Activated naive CD8-positive, alpha-beta T cell (primary cell): ENCODE measurements at regions not wholly inside any gene's neighbourhood (a gene's known extent, or its start where the extent isn't known, plus 50 kb on each side); places are given as distances from the start of the nearest gene placed in this dataset.
"Not testable (repeated sequence)": the region's sequence is repeated elsewhere in the genome, so short reads cannot be mapped to it uniquely, and the experiment has no call there.

Experiments used
- H3K27ac Mint-ChIP-seq: one replicate; pipeline ENCODE4 v1.8.0; 2021; ENCODE audit warnings: mixed read lengths
- H3K27me3 Mint-ChIP-seq: one replicate; pipeline ENCODE4 v1.8.0; 2021; ENCODE audit warnings: mixed read lengths
- H3K36me3 Mint-ChIP-seq: one replicate; pipeline ENCODE4 v1.8.0; 2021; ENCODE audit warnings: mixed read lengths
- H3K4me1 Mint-ChIP-seq: one replicate; pipeline ENCODE4 v1.8.0; 2021; ENCODE audit warnings: low read depth, mixed read lengths
- H3K4me3 Mint-ChIP-seq: one replicate; pipeline ENCODE4 v1.8.0; 2021; ENCODE audit warnings: mild to moderate bottlenecking, mixed read lengths
- H3K9me3 Mint-ChIP-seq: one replicate; pipeline ENCODE4 v1.8.0; 2021; ENCODE audit warnings: low read depth, mixed read lengths

DNA sequence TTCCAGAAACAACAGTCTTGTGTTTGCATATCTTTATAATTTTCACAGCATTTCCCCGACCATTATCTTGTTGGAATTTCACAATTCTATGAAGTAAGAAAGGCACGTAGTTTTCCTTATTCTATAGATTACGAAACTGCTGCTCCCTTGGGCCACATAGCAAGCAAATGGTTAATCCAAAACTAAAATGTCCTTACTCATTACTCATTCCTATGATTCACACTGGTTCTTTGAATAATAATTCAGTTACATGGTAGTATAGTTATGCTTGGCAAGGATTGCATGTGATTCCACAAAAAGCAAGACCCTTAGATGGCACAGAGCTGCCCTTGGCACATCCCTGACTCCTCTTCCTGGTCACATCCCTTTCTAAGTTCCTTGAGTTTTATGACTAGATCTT, 51.2 kb downstream of the OR13H1 start:
- Mint-ChIP-seq H3K4me3 (no peak overlapping the region), H3K36me3 (no peaks in the 10 kb centered on the region)

DNA sequence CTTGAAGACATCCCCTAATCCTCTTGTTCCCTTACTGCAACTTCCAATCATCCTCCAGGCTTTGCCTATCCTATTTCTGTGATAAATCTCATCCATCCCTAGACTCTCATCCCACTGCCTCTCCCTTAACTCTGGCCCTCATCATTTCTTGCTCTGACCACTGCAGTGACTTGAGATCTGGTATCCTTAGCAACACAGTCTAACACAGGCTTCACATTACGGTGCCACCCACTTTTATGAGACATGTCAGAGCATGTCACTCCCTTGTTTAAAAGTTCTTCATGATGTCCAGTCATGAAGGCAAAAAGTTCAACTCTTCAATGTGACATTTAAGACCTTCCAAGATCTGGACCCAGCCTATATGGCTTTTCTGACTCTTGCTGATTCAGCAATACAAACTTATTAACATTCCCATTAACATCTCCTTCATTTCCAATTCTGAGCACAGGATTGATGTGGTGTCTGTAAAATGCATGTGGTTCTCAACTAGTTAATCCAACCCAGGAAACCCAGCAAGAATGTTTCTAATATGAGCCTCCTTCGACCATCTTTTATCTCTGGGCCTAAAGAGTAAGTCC, 64.0 kb downstream of the OR13H1 start:
- H3K9me3 Mint-ChIP-seq: no peaks in the 10 kb centered on the region
- H3K4me3 Mint-ChIP-seq: no peak overlapping the region
- H3K27ac Mint-ChIP-seq: no peak overlapping the region
- H3K4me1 Mint-ChIP-seq: no peaks in the 10 kb centered on the region
- peaks cover 4% of the 10 kb centered on the region for H3K27me3 Mint-ChIP-seq
- no peaks in the 10 kb centered on the region for H3K36me3 Mint-ChIP-seq

More for the DNA sequence above, 51.2 kb downstream of the OR13H1 start:
- no peak overlapping the region for H3K27ac Mint-ChIP-seq
- no peaks in the 10 kb centered on the region for H3K4me1 Mint-ChIP-seq
- H3K9me3 Mint-ChIP-seq: peaks cover 4% of the 10 kb centered on the region
- H3K27me3 Mint-ChIP-seq: peaks cover 2% of the 10 kb centered on the region

DNA sequence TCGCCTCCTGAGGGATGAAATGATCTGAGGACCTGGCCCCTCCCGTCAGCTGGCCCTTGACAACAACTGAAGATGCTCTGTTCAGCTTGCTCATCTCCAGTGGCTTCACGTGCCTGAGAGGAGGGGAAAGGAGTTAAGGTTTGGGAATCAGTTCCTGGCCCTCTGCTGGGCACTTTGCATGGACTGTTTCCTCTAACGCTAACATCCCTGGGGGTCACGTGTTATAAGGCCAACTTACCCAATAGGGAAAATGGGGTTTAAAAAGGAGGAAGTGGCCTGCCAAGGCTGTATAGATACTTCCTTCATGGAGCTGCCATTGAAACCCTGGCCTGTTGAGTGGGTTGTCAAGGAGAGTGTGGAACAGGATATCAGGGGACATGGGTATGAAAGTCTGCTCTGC, 65.6 kb downstream of the OR13H1 start:
- Mint-ChIP-seq H3K36me3 (no peaks in the 10 kb centered on the region), H3K27ac (no peak overlapping the region), H3K9me3 (no peaks in the 10 kb centered on the region), H3K27me3 (peaks cover 3% of the 10 kb centered on the region), H3K4me3 (no peak overlapping the region), H3K4me1 (no peaks in the 10 kb centered on the region)

GRCh38 chrX:131613260-131613659, 69.4 kb downstream of the OR13H1 start:
- Mint-ChIP-seq H3K9me3 (no peaks in the 10 kb centered on the region), H3K4me3 (no peak overlapping the region), H3K4me1 (no peaks in the 10 kb centered on the region), H3K27ac (no peak overlapping the region), H3K36me3 (no peaks in the 10 kb centered on the region), H3K27me3 (peaks cover 2% of the 10 kb centered on the region)

GRCh38 chrX:131614241-131614640, 70.4 kb downstream of the OR13H1 start:
- Mint-ChIP-seq H3K9me3 (no peaks in the 10 kb centered on the region), H3K36me3 (no peaks in the 10 kb centered on the region), H3K27ac (no peak overlapping the region), H3K4me3 (no peak overlapping the region), H3K27me3 (peaks cover 2% of the 10 kb centered on the region), H3K4me1 (no peaks in the 10 kb centered on the region)

DNA sequence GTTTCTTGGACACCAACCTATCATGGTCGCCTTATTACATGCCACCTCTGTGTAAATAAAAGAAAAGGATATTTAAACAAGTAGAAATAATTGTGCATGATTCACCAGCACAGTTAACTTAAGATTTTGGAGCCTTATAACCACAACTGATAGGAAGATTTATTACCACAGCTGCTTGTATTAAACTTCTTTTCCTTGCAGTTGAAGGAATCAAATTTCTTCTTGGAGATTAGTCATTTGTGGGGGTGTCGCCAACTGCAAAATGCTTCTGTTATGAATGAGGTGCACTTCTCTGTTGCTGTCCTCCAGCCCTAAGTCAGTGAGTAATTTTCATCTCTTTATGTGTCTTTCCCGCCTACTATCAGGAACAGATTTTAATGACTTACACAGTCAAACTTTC, 73.3 kb downstream of the OR13H1 start:
- Mint-ChIP-seq H3K27me3 (peaks cover 4% of the 10 kb centered on the region), H3K4me1 (no peaks in the 10 kb centered on the region), H3K4me3 (no peak overlapping the region), H3K27ac (no peak overlapping the region), H3K36me3 (no peaks in the 10 kb centered on the region), H3K9me3 (no peaks in the 10 kb centered on the region)

DNA sequence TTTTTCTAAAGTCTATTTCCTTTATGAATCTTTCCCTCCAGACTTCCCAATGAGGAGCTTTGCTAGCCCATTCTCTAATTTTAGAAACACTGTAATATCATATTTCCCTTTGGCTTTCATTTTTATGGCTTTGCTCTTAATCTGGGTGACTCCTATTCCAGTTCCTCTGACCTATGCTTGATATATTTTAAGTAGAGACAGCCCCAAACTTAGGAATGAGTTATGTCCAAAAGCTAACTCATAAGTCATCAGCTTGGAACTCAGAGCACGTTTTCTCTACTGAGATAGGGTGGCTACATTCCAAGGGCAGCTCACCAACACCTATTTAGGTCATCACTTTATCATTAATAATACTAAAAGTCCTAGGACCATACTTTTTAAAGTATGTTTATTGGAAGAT, 77.8 kb downstream of the OR13H1 start:
- no peaks in the 10 kb centered on the region for H3K9me3 Mint-ChIP-seq
- no peak overlapping the region for H3K27ac Mint-ChIP-seq
- H3K4me3 Mint-ChIP-seq: no peak overlapping the region

DNA sequence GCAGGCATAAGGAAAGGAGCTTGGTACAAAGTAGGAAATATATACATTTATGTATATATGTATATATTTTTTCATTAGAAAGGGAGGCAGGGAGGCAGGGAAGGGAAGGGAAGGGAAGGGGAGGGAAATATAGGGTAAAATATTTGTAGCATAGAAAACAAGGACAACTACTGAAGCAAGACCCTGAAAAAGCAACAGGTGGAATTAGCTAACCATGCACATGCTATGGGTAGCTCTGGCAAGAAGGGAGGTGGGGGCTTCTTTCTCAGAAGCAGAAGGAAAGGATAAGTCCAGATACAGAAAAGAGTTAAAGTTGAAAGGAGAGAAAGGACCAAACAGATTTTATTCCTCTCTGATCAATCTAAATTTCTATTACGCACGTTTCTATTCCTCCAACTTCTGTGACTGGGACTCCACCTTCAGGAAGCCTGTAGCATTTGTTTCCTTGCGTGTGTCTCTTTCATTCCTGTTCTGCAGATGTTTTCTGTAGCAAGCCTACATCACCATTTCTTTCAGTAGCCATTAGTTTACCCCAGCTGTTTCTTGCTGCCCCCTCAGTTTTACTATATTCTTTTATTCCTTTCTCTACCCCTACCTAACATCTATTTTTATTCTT, 82.9 kb downstream of the OR13H1 start:
- H3K27me3 Mint-ChIP-seq: peaks cover 3% of the 10 kb centered on the region
- H3K9me3 Mint-ChIP-seq: no peaks in the 10 kb centered on the region
- H3K4me1 Mint-ChIP-seq: no peaks in the 10 kb centered on the region
- no peak overlapping the region for H3K4me3 Mint-ChIP-seq
- no peak overlapping the region for H3K27ac Mint-ChIP-seq
- H3K36me3 Mint-ChIP-seq: no peaks in the 10 kb centered on the region

More for the DNA sequence above, 77.8 kb downstream of the OR13H1 start:
- Mint-ChIP-seq H3K27me3 (peaks cover 4% of the 10 kb centered on the region), H3K36me3 (no peaks in the 10 kb centered on the region), H3K4me1 (no peaks in the 10 kb centered on the region)

- H3K27me3 Mint-ChIP-seq: peaks cover 3% of the 10 kb centered on the region
- no peak overlapping the region for H3K27ac Mint-ChIP-seq
- H3K4me3 Mint-ChIP-seq: no peak overlapping the region
- no peaks in the 10 kb centered on the region for H3K9me3 Mint-ChIP-seq
- H3K4me1 Mint-ChIP-seq: no peaks in the 10 kb centered on the region
- H3K36me3 Mint-ChIP-seq: no peaks in the 10 kb centered on the region
Measured at GRCh38 chrX:131630534-131630933, 86.7 kb downstream of the OR13H1 start.

DNA sequence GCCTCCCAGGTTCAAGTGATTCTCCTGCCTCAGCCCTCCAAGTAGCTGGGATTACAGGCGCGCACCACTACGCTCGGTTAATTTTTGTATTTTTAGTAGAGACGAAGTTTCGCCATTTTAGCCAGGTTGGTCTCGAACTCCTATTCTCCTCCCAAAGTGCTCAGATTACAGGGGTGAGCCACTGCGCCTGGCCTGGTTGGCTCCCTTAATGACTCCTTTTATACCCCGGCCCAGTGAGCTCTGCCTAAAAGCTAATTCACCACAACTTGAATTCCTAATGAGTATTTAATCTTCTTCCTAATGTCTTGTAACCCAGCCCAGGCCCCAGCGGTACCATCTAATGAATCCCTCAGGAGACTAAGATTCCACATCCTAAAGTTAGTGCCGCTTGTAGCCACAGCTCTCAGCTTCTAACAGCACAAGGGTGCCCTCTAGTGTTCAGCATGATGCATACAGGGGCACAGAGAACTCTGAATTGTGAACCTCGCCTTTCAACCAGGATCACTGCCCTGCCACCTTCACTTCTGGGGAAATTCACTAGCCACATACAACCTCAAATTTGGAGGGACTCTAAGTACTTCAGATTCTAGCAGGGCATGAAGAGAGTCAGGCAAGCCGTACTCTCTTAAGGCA, 89.5 kb downstream of the OR13H1 start:
- no peaks in the 10 kb centered on the region for H3K9me3 Mint-ChIP-seq
- H3K4me3 Mint-ChIP-seq: no peak overlapping the region
- no peaks in the 10 kb centered on the region for H3K36me3 Mint-ChIP-seq
- H3K27me3 Mint-ChIP-seq: no peaks in the 10 kb centered on the region
- H3K4me1 Mint-ChIP-seq: no peaks in the 10 kb centered on the region
- H3K27ac Mint-ChIP-seq: no peak overlapping the region

- no peaks in the 10 kb centered on the region for H3K9me3 Mint-ChIP-seq
- H3K4me3 Mint-ChIP-seq: no peak overlapping the region
- no peaks in the 10 kb centered on the region for H3K27me3 Mint-ChIP-seq
- H3K36me3 Mint-ChIP-seq: no peaks in the 10 kb centered on the region
- no peaks in the 10 kb centered on the region for H3K4me1 Mint-ChIP-seq
- H3K27ac Mint-ChIP-seq: no peak overlapping the region
Measured at GRCh38 chrX:131634900-131635299, 91.0 kb downstream of the OR13H1 start.

DNA sequence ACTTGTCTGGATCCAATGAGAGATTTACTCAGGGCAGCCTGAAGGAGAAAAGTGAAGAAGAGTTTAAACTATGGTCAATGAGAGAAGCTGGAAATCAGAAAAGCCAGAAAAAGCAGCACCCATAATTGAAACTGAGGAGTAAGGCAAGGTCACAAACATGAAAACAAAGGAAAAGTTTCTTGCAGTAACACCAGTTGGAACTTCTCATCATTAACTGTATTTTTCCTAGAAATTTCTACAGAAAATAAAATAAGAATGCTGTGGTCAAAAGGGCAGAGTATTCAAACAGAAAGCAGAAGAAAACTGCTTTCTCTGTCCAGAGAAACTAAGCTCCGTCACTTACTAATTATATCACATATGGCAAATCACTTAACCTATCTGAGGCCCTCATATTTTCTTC, 102.2 kb downstream of the OR13H1 start:
- no peaks in the 10 kb centered on the region for H3K36me3 Mint-ChIP-seq
- H3K27me3 Mint-ChIP-seq: no peaks in the 10 kb centered on the region
- no peaks in the 10 kb centered on the region for H3K9me3 Mint-ChIP-seq
- H3K27ac Mint-ChIP-seq: no peak overlapping the region
- no peaks in the 10 kb centered on the region for H3K4me1 Mint-ChIP-seq
- H3K4me3 Mint-ChIP-seq: no peak overlapping the region

DNA sequence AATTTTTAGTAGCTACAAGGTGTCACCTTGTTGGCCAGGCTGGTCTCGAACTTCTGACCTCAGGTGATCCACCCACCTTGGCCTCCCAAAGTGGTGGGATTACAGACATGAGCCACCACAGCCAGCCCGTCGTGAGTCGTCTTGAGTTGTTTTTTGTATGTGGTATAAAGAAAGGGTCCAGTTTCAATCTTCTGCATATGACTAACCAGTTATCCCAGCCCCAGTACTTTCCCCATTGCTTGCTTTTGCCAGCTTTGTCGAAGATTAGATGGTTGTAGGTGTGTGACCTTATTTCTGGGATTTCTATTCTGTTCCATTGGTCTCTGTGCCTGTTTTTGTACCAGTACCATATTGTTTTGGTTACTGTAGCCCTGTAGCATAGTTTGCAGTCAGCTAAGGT, 105.9 kb downstream of the OR13H1 start:
- Mint-ChIP-seq H3K27me3 (no peaks in the 10 kb centered on the region), H3K27ac (no peak overlapping the region), H3K36me3 (no peaks in the 10 kb centered on the region), H3K9me3 (no peaks in the 10 kb centered on the region), H3K4me1 (no peaks in the 10 kb centered on the region), H3K4me3 (no peak overlapping the region)

DNA sequence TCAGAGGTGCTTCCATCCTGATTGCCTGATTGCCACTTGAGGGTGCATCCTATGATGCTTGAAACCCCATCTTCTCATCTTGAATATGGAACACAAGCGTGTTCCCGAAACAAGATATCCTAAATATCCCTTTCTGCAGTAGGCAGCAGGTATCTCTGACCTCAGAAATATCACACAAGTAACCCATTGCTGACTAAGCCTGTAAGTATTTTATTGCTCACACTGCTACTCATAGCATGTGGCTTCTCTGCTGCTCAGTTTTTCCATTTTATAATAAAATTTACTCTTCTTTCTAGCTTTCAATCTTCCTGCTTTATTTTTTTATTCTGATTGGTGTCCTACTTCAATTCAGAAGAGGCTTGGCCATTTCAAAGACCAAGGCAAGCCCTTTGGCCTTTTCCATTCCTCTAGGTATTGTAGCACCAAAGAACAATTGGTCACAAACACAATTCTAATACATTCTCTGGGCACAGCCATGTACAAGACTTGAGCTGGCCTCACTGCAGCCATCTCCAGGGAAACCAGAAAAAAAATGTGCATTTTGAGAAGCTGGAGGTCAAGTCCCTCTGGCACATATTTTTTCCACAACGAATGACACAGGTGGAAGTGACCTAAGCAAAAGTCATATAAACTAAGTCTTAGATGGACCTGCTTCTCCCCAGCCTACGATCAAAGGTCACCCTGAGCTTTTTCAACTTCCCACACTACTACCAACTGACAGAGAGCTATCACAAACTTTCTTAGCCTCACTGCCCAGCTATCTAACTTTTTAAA, 107.0 kb downstream of the OR13H1 start:
- no peak overlapping the region for H3K27ac Mint-ChIP-seq
- no peaks in the 10 kb centered on the region for H3K36me3 Mint-ChIP-seq
- no peaks in the 10 kb centered on the region for H3K9me3 Mint-ChIP-seq
- no peaks in the 10 kb centered on the region for H3K4me1 Mint-ChIP-seq
- no peak overlapping the region for H3K4me3 Mint-ChIP-seq
- H3K27me3 Mint-ChIP-seq: peaks cover 2% of the 10 kb centered on the region

DNA sequence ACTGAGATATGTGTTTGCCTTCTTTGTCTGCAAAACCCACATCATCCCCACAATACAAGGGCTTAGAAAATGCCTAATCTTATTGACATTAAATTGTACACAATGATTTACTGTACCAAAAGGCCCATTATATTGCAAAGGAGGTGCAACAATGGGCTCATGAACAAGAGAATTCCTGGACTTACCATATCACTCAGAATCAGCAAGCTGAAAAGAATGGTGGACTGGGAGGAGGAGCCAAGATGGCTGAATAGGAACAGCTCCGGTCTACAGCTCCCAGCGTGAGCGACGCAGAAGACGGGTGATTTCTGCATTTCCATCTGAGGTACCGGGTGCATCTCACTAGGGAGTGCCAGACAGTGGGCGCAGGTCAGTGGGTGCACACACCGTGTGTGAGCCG, 119.9 kb downstream of the OR13H1 start:
- not testable (repeated sequence) for H3K9me3 Mint-ChIP-seq, H3K4me1 Mint-ChIP-seq, H3K27me3 Mint-ChIP-seq, H3K27ac Mint-ChIP-seq, H3K4me3 Mint-ChIP-seq, H3K36me3 Mint-ChIP-seq
